VCaP (cell line): ENCODE measurements at regions not wholly inside any gene's neighbourhood (a gene's known extent, or its start where the extent isn't known, plus 50 kb on each side); places are given as distances from the start of the nearest gene placed in this dataset.

ENCODE experiments used
- H3K27ac ChIP-seq: fragments of 450-650 bp; 2 replicates; pipeline ENCODE4 v1.5.1; 2017
- TF ChIP-seq, protein P1 (sequence below): fragments of 450-650 bp; conservative IDR thresholded peaks from 2 replicates; pipeline ENCODE4 v1.5.1; 2017; ENCODE audit warnings: mild to moderate bottlenecking, moderate library complexity

DNA sequence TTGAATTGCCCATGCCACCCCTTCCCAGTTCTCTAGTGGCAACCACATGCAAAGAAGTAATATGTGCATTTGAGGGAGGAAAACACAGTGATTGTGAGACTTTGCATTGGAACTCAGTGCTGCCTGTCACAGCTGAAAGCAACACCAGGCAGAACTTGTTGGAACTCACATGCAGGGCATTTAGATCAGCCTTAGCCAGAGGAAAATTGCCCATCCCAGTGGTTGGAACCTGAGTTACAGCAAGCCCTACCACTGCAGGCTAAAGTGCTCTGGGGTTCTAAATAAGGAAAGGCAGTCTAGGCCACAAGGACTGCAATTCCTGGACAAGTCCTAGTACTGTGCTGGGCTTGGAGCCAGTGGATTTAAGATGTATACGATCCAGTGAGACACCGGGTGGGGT is 245.3 kb upstream of the UFL1 start:
- TF ChIP-seq, protein P1, sequence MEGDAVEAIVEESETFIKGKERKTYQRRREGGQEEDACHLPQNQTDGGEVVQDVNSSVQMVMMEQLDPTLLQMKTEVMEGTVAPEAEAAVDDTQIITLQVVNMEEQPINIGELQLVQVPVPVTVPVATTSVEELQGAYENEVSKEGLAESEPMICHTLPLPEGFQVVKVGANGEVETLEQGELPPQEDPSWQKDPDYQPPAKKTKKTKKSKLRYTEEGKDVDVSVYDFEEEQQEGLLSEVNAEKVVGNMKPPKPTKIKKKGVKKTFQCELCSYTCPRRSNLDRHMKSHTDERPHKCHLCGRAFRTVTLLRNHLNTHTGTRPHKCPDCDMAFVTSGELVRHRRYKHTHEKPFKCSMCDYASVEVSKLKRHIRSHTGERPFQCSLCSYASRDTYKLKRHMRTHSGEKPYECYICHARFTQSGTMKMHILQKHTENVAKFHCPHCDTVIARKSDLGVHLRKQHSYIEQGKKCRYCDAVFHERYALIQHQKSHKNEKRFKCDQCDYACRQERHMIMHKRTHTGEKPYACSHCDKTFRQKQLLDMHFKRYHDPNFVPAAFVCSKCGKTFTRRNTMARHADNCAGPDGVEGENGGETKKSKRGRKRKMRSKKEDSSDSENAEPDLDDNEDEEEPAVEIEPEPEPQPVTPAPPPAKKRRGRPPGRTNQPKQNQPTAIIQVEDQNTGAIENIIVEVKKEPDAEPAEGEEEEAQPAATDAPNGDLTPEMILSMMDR = no peak
- no peak overlapping the region for H3K27ac ChIP-seq

DNA sequence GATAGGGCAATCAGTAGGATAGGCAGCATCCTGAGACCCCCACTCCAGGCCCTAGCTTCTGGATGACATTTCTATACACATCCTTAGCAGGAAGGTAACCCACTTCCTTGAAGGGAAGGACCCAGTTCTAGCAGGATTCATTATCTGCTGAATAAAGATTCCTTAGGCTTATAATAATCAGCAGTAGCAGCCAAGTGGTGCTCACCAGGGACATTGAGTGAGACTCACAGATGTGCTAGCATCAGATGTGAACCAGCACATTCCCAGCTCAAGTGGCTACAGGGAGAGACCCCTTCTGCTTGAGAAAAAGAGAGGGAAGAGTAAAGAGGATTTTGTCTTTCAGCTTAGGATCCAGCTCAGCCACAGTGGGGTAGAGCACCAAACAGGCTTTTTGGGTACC is 244.8 kb upstream of the UFL1 start:
- no peak overlapping the region for H3K27ac ChIP-seq
- TF ChIP-seq, protein P1 = no peak

DNA sequence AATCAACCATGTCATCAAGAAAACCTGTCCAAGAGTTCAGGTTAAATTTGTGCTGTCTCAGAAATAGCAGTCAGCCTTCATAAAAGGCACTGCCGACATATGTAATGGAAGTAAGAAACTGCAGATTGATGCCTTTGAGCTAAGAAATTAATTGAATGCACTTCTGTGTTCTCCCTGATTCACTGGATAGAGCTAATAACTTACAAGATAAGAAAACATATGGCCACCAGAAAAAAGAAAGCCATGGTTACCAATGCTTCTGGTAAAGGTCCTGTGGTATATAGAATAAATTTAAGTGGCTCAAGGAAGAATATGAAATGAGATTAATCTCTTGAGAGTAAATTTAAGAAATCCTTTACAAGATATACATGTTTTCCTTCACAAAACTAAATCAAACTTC is 242.5 kb upstream of the UFL1 start:
- TF ChIP-seq, protein P1 = no peak
- H3K27ac ChIP-seq = no peak overlapping the region

DNA sequence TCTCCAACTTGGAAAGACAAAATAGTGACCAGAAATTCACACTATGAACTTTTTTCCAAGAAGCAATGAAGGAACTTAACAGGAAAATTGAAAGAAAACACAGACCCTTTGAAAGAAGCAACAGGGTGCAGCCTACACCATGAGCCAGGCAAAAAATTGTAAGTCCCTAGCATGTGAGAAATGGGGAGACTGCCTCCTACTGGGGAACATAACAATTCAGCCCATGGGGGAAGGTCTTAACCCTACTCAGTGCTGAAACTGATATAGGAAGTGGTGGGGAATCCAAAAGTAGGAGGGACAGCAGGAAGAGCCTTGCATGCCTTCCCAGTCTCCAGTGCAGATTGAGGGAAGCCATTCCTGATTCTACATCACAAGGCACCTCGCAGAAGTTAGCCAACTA is 235.1 kb upstream of the UFL1 start:
- TF ChIP-seq, protein P1 = no peak
- H3K27ac ChIP-seq = no peak overlapping the region

DNA sequence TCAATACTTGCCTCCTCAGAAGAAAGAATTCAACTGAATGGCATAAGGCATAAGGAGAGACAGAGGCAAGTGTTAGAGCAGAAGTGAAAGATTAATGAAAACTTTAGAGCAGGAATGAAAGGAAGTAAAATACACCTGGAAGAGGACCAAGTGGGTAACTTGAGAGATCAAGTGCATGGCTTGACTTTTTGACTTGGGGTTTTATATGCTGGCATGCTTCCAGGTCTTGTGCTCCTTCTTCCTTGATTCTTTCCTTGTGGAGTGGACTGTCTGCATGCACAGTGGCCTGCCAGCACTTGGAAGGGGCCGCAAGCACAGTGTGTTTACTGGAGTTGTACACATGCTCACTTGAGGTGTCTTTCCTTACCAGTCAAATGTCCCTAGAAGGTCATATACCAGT is 222.1 kb upstream of the UFL1 start:
- TF ChIP-seq, protein P1 = no peak

DNA sequence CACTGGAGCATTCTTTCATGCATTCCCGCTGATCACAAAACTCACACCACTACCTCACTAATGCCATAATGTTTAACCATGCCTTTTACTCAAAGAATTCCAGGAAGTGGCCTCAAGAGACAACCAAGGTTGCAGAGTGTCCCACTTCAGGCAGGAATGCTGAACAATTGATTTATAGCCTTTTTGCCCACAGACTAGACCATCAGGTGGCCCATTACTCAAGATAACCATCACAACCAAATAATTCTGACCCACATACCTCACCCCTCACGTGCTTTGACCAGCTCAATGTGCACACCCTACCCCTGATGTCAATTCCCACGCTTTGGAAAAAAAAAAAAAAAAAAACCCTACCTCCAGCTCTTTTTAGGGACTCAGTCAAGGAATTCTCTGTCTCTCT is 220.6 kb upstream of the UFL1 start:
- no peak overlapping the region for H3K27ac ChIP-seq
- TF ChIP-seq, protein P1 = no peak

More for the DNA sequence above, 222.1 kb upstream of the UFL1 start:
- no peak overlapping the region for H3K27ac ChIP-seq

DNA sequence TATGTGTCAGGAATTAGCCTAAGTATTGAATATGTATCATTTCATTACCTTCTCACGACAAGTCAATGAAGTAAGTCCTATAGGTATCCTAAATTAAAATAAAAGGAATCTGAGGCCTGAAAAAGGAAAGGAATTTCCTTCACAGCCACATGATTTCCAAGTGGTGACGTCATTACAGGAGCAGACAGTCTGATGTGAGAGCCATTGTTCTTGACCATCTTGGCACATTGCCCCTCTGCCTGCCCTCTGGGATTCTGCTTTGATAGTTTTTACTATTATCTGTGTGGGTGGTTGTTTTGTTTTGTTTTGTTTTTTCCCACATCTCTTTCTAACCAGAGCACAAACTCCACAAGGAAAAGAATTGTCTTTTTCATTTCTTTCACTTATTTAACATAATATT is 219.8 kb upstream of the UFL1 start:
- TF ChIP-seq, protein P1 = no peak
- no peak overlapping the region for H3K27ac ChIP-seq

DNA sequence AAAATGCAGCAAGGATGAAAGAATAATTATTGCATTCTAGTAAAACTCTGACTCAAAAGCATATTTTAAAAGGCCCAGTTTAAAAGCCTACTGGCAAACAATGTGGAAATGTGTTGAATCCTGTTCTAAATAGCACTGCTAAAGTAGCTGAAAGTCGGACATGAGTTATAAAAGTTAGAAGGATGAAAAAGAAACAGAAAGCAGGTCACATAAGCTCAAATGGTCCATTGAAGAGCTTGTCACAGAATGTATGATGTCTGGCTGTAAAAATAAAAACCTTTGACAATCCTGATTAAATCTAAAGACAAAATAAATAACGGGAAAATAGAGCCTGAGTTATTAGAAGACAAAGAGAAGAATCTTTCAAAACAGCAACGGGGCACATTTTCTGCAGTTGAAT is 218.6 kb upstream of the UFL1 start:
- TF ChIP-seq, protein P1 = no peak
- no peak overlapping the region for H3K27ac ChIP-seq
